ENCODE measurements at regions not wholly inside any gene's neighbourhood (a gene's known extent, or its start where the extent isn't known, plus 50 kb on each side); places are given as distances from the start of the nearest gene placed in this dataset.

- no peak overlapping the region for H3K4me3 ChIP-seq (replicated peaks in 1 of 3)
- TF ChIP-seq CTCF (IDR thresholded peaks at IDR 0.05) (no peak), POLR2A (IDR thresholded peaks at IDR 0.05) (no peak)
- H3K4me1 ChIP-seq = no peaks in the 10 kb centered on the region
- no peak for DNase-seq
- WGBS, 2 donors = 34 to 38% methylated on average over 5 of the region's 5 CpGs
- intact Hi-C loops (cut with DNase I) = no loop called here
- no peaks in the 10 kb centered on the region for H3K9me3 ChIP-seq
- no peak overlapping the region for H3K27ac ChIP-seq
- no peaks in the 10 kb centered on the region for H3K27me3 ChIP-seq
- no peaks in the 10 kb centered on the region for H3K36me3 ChIP-seq
These were observed 204.3 kb downstream of the TRIM29 start for GRCh38 chr11:119933584-119933983.

GRCh38 chr11:119932828-119933562 lies 204.0 kb upstream of the NECTIN1 start:
- intact Hi-C loops (cut with DNase I) = no loop called here
- H3K4me1 ChIP-seq = no peaks in the 10 kb centered on the region
- H3K9me3 ChIP-seq = no peaks in the 10 kb centered on the region
- TF ChIP-seq CTCF (IDR thresholded peaks at IDR 0.05) = no peak
- TF ChIP-seq POLR2A (IDR thresholded peaks at IDR 0.05) = no peak
- H3K36me3 ChIP-seq = no peaks in the 10 kb centered on the region
- no peak overlapping the region for H3K4me3 ChIP-seq (replicated peaks in 1 of 3)
- H3K27ac ChIP-seq = no peak overlapping the region
- DNase-seq = no peak
- 77 to 79% methylated on average over 9 of the region's 9 CpGs for WGBS, 2 donors
- no peaks in the 10 kb centered on the region for H3K27me3 ChIP-seq

GRCh38 chr11:119928047-119928446 lies 199.0 kb upstream of the NECTIN1 start:
- H3K9me3 ChIP-seq = no peaks in the 10 kb centered on the region
- no peak overlapping the region for H3K4me3 ChIP-seq (replicated peaks in 1 of 3)
- WGBS, 2 donors = 86 to 88% methylated on average over 4 of the region's 4 CpGs
- no peaks in the 10 kb centered on the region for H3K27me3 ChIP-seq
- no peaks in the 10 kb centered on the region for H3K36me3 ChIP-seq
- H3K4me1 ChIP-seq = no peaks in the 10 kb centered on the region
- intact Hi-C loops (cut with DNase I) = no loop called here
- no peak for DNase-seq
- TF ChIP-seq POLR2A (IDR thresholded peaks at IDR 0.05) = no peak
- no peak for TF ChIP-seq CTCF (IDR thresholded peaks at IDR 0.05)
- no peak overlapping the region for H3K27ac ChIP-seq

- DNase-seq = no peak
- Histone ChIP-seq H3K4me3 (replicated peaks in 1 of 3) (no peak overlapping the region), H3K9me3 (no peaks in the 10 kb centered on the region), H3K4me1 (no peaks in the 10 kb centered on the region), H3K27me3 (no peaks in the 10 kb centered on the region), H3K27ac (no peak overlapping the region), H3K36me3 (no peaks in the 10 kb centered on the region)
- no peak for TF ChIP-seq POLR2A (IDR thresholded peaks at IDR 0.05)
- TF ChIP-seq CTCF (IDR thresholded peaks at IDR 0.05) = no peak
- intact Hi-C loops (cut with DNase I) = no loop called here
- 72 to 77% methylated on average over 5 of the region's 5 CpGs for WGBS, 2 donors
These were observed 195.0 kb upstream of the NECTIN1 start for GRCh38 chr11:119924017-119924416.

- H3K27ac ChIP-seq = no peak overlapping the region
- intact Hi-C loops (cut with DNase I) = no loop called here
- no peak for DNase-seq
- 88% methylated on average over 8 of the region's 8 CpGs for WGBS, 2 donors
- H3K4me3 ChIP-seq (replicated peaks in 1 of 3) = no peak overlapping the region
- H3K4me1 ChIP-seq = no peaks in the 10 kb centered on the region
- no peaks in the 10 kb centered on the region for H3K9me3 ChIP-seq
- TF ChIP-seq CTCF (IDR thresholded peaks at IDR 0.05) (no peak), POLR2A (IDR thresholded peaks at IDR 0.05) (no peak)
- H3K27me3 ChIP-seq = no peaks in the 10 kb centered on the region
- H3K36me3 ChIP-seq = no peaks in the 10 kb centered on the region
These were observed 192.6 kb upstream of the NECTIN1 start for GRCh38 chr11:119921571-119921970.
